HG03521 (cell line): ENCODE measurements at regions not wholly inside any gene's neighbourhood (a gene's known extent, or its start where the extent isn't known, plus 50 kb on each side); places are given as distances from the start of the nearest gene placed in this dataset.
"Not testable (repeated sequence)": the region's sequence is repeated elsewhere in the genome, so short reads cannot be mapped to it uniquely, and the experiment has no call there.

Experiments
- ATAC-seq: cut with Tn5 transposase; IDR thresholded peaks from one replicate; pipeline ENCODE4 v1.9.1; 2021; ENCODE audit warnings: mild to moderate bottlenecking, moderate library complexity; ENCODE audit not compliant: unreplicated experiment

DNA sequence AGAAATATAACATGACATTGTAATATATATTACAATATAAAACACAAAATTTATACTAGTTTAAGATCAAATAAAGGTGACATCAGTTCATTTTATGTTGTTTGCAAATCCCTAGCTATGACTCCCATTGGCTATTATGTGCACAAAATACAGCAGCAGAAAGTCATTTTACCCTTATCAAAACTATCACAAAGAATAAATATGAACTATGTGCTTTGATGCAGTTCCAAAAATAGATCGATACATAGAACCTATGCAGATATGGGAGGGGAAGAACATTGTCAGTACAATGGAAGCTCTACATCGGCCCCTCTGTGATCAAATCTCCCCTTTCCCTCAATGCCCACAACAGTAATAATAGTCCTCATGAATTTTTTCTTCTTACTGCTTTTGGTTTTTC lies 1038.1 kb upstream of the PCDH20 start:
- ATAC-seq: no peak

DNA sequence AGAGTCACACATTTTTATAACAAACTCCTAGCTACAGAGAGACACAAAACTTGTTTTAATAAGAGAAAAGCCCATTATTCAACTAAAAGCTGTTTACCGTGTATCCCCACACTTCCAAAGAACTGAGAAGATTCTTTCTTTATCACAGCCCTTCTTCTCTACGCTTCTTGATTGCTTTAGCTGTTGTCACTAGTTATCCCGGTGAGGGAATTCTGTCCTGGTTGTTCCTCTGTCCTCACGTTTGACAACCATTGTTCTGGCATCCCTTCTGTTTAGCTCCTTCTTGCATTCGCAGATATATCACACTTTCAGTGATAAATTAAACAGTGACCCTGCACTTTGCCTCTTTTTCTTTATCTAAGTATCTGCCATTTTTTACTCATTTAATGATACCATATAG lies 1035.1 kb upstream of the PCDH20 start:
- ATAC-seq: no peak

DNA sequence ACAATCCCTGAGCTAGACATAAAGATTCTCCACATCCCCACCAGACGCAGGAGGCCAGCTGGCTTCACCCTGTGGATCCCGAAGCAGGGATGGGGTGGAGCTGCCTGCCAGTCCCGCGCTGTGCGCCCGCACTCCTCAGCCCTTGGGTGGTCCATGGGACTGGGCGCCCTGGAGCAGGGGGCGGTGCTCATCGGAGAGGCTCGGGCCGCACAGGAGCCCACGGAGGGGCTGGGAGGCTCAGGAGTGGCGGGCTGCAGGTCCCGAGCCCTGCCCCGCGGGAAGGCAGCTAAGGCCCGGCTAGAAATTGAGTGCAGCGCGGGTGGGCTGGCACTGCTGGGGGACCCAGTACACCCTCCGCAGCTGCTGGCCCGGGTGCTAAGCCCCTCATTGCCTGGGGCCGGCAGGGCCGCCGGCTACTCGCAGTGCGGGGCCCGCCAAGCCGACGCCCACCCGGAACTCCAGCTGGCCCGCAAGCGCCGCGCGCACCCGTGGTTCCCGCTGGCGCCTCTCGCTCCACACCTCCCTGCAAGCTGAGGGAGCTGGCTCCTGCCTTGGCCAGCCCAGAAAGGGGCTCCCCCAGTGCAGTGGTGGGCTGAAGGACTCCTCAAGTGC lies 1032.2 kb upstream of the PCDH20 start:
- ATAC-seq: not testable (repeated sequence)

DNA sequence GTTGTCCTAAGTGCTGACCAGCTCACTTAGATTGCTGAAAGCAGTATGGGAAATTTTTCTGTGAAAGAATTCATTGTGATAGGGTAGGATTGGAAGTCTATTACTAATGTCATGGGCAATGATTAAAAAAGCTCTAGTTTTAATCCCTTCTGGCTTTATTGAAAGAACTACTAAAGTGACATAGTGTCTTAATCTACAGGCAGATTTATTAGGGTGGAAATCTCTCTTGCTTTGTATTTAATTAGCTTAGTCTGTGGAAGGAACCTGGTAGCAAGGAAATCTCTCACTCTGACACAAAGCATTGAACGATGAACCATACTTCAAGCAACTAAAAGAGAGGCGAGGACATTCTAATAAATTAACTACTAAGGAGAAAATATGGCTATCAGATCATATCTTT lies 1029.2 kb upstream of the PCDH20 start:
- ATAC-seq: no peak

DNA sequence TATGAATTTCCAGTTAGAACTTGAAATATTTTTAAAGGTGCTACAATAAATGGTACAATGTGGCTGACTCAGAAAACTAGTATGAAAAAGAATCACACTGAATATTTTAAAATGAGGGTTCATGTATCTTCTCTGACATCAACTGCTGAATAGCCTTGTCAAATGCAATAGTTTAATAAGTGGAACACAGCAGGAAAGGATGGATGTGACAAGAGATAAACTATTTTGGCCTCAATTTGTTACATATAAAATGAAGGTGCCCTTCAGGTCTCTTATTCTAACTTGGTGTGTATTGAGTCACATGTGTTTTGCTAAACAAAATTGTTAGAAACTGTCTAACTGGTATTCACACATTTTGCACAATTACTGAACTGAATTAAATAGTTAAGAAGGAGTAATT lies 1018.4 kb upstream of the PCDH20 start:
- ATAC-seq: no peak

DNA sequence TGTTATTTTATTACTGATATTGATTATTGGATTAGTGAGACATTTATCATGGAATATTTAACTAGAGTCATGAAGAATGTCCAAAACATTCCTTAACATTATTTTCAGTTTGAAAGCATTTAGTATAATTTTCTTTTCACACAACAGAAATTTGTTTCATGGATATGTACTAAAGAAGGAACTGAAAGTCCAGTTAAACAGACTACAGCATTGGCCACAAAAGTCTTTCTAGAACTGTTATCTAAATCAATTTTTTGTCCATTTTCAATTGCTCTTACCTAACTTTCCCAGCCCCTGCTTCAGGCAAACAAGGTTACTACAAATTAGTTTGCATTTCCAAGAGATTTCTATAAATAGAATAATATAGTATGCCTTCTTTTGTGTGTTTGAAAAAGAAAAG lies 1018.0 kb upstream of the PCDH20 start:
- no peak for ATAC-seq

DNA sequence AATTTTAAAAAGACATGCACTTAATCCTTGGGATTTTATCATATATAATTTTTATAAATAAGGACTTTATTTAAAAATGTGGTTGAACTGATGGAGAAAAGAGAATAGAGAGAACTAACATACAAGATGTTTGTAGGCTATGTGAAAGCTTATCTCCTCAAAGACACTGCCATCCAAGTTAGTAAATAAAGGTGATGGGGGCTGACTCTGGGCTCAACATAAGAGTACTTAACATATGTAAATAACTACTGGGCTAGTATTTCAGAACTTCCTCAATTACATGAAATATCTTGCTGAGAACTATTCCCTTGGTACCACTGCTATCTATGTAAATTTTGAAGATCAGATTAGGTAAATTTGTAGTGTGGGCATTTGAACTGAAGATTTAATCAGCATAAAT lies 1017.3 kb upstream of the PCDH20 start:
- no peak for ATAC-seq

DNA sequence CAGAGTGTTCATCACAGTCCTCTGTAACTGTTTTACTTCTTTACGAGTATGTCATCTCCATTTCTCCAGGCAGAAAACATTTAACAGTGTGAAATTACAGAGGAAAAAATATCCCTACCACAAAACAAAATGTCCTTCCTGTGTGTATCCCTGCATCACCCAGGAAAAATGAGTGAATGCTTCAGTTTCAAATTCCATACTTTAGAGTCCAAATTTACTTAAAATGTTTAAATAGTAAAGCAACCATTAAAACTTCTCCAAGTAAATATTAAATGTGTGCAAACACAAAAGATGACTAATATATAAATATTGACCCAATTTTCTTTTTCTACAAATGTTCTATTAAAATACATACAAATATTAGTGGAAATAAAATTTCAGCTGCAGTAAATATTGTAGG lies 1016.6 kb upstream of the PCDH20 start:
- ATAC-seq: no peak

DNA sequence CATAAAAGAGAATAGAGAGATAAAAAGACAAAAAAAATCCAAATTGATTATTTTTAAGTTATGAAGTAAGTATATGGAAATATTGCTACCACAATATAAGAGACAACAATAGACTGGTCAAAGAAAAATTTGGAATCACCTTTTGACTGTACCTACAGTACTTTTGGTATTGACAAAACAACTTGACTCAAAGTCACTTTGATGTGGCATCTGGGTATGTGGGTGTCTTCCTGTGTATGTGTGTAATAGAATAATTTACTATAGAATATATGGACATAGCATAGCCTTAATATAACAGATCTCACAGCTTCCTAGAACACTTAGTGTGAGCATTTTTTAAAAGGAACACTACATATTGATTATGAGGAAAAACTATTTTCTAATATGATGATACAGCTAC lies 1016.2 kb upstream of the PCDH20 start:
- ATAC-seq: no peak

DNA sequence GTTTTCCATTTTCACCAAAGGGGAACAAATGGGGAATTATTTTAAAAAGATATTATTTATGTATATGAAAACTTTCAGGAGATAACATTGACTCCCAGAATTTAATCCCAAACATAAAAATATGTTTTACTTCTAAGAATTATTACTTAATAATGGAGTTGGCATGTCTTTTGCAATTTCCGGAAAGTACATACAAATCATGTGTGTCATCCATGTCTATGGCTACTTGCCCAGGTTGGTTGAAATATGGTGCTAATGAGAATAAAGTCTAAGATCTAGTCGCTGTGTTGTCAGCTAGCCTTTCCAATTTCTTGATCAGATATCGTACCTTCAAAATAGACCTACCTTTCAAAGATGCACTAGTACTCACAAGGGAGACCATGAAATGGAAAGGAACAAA lies 1003.2 kb upstream of the PCDH20 start:
- no peak for ATAC-seq

DNA sequence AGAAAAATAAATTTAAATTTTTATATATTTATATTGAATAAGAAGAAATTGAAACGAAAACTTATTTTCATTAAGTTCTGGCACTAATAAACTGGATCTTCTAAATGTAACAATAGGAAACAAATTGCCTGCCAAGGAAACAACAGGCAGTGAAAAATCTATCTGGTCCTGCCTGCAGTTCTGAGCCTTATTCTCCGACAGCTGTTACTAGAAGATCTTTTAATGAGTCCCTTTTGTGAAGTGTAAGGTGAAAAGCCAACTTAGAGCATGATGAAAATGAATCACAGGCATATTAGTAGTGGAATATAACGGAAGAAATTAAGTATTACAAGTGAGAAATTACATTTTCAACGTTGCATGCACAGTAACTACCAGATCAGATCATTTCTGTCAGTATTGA lies 1002.7 kb upstream of the PCDH20 start:
- no peak for ATAC-seq

DNA sequence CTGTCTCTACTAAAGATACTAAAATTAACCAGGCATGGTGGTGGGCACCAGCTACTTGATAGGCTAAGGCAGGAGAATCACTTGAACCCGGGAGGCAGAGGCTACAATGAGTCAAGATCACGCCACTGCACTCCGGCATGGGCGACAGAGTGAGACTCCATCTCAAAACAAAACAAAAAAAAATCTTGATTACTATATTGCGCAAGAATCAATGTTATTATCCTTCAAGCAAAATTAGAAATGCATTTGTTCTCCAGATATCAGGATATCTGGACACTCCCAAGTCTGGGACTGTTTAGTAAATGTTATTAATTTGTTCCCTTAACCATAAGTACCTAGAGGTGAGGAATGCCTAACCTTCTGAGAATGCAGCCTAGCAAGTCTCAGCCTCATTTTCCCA lies 992.2 kb upstream of the PCDH20 start:
- ATAC-seq: no peak

DNA sequence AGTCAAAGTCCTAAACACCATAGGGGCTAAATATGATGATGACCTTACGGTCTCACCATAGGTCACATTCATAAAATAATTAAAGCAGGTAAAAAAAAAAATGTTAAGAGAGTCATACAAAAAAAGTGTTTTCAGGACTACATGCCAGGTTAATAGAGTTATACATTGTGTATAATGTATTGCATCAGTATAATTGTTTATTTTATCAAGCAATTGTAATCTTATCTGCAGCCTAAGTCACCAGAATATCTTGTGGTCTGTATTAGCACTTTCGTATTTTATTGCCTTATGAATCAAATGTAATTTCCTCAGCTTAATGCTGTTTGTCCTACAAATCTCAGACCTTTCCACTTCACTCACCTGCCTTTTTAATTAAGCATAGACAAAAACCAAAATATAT lies 972.9 kb upstream of the PCDH20 start:
- ATAC-seq: no peak

DNA sequence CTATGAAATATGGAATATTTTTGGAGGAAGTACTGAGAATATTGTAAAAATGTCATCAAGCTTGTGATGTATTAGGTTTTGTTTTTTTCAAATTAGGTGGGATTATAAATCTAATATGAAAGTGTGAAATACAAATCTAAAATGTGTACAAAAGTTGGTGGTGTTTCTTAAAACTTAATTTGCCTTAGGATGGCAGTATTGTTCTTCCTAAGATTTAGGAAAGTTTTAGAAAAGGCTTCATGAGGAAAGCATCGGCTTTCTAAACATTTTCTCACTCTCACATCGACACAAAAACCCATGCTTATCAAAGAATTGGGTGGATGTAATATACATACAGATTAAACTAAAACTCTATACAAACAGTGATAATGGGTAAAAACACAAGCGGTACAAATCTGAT lies 972.0 kb upstream of the PCDH20 start:
- no peak for ATAC-seq

DNA sequence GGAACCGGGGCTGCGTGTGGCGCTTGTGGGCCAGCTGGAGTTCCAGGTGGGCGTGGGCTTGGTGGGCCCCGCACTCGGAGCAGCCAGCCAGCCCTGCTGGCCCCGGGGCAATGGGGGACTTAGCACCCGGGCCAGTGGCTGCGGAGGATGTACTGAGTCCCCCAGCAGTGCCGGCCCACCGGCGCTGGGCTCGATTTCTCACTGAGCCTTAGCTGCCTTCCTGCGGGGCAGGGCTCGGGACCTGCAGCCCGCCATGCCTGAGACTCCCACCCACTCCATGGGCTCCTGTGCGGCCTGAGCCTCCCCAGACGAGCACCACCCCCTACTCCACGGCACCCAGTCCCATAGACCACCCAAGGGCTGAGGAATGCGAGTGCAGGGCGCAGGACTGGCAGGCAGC lies 963.6 kb upstream of the PCDH20 start:
- not testable (repeated sequence) for ATAC-seq

DNA sequence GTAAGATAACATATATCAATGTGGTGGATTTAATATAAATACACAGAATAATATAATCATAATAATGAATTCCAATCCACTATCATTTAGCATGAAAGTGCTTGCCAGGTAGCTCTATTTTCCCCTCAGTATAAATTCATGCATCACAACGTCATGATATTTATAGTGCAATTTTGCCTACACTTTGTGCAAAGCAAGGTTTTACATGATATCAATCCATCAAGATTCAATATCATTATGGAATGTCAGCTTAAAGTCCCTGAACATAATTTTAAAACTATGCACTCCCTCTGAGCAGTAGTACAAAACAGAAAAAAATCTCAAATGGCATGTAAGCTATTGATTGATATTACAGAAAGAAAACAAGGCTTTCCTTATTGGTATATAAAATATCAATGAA lies 962.2 kb upstream of the PCDH20 start:
- ATAC-seq: no peak

DNA sequence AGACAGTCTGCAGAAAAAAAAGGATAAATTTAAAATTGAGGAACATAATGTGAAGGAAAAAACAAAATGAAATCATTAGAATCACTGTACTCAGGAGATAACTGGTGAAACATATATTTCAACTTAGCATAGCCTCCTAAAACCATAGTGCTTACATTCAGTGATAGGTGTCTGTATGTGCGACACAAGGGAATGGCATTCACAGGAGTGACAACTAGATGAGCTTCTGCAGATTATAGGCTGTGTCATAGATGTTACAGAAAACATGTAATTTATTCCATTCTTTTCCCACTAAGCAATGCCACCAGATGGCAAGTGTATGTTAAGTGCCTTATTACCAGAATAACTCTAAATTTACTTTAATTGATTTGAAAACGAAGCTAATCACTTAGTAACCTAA lies 960.0 kb upstream of the PCDH20 start:
- no peak for ATAC-seq

DNA sequence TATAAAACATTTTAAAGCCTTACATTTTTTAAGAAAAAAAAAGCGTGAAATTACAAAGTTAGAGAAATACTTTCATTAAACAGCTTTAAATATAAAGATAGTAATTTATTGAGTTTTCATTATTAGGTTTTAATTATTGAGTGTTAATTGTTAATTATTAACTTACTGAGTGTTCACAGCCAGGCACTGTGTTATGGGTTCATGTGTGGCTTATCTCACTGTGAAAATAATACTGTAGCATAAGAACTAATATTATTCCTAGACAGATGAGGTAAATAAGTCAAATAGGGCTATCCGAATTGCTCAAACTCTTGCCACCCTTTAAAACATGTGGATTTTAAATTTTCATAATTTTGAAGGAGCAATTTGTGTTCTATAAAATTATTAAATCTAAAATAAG lies 956.1 kb upstream of the PCDH20 start:
- ATAC-seq: no peak

DNA sequence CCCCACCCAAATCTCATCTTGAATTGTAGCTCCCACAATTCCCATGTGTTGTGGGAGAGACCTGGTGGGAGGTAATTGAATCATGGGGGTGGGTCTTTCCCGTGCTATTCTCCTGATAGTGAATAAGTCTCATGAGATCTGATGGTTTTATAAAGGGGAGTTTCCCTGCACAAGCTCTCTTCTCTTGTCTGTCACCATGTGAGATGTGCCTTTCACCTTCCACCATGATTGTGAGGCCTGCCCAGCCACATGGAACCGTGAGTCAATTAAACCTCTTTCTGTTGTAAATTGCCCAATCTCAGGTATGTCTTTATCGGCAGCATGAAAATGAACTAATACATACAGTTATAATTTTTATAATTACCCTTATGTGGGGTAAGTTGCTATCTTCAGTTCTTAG lies 952.3 kb upstream of the PCDH20 start:
- ATAC-seq: not testable (repeated sequence)

DNA sequence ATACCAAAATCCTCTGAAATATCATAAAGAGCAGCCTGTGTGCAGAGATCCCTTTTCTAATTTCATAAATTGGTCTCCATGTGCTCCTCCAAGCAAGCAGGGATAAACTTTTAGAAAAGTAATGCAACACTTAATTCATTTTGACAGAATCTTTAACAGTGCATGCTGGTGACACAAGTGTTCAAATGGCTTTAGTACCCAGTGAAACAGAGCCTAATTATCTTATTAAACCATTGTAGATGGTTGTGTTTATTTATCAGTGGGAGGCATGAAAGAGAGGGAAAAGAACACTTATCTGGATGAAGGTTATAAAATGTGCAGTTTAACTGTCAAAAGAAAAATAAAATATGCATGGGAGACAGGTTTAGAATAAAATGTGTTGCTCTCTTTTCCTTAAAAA lies 945.0 kb upstream of the PCDH20 start:
- no peak for ATAC-seq

DNA sequence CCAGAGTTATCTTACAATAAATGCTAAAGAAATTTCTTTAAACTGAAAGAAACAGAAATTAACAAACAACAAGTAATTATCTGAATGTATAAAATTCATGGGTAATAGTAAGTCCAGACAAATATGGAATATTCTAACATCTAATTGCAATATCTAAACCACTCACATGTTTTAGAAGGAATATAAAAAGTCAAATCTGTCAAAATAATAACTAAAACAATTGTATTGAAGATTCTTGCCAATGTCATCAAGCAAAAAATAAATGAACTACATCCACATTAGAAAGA lies 942.9 kb upstream of the PCDH20 start:
- no peak for ATAC-seq

DNA sequence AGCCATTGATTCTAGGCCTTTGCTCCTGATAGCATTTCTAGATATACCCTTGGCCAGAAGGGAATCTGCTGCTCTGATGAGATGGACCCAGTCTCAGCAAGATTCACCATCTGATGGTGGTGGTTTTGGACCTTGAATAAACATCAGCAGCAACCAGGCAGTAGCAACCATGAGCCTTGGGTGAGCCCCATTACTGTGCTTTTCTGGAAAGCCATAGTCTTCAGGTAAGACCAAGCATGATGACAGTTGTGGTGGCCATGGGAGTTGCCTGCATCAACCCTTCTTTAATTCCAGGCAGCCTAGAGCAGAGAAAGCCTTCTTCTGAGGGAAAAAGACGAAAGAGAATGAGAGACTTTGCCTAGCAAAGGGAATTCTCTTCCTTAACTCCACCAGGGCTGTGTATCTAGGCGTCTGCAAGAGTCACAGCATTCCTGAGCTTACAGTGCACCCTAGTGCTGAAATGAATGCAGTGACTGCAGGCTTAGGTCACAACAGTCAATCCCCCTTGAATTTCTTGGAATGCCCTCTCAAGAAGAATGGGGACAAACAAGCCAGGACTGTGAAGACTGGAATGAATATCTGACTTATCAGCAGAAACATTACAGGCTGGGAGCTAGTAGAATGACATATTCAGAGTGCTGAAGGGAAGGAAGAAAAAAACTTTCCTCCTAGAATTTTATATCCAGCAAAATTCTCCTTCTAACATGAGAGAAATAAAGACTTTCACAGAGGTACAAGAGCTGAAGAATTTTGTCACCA lies 942.4 kb upstream of the PCDH20 start:
- ATAC-seq: no peak

DNA sequence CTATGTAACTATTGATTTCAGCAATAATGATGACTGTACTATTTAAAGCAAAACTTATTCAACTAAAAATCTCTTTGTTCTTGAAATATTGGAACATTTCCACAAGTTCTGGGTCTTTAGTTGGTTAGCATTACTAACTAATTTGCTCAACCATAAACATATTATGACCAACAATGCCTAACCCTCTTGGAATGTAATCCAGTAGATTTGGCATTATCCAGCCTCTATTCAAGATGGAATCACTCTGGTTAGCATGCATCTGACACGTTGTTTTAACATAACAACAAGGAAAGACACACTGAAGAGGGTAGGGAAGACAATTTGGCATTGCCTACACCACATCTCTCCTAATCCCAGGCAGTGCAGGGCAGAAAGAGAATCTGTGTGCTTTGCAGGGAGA lies 941.3 kb upstream of the PCDH20 start:
- ATAC-seq: no peak
